ENCODE measurements at regions not wholly inside any gene's neighbourhood (a gene's known extent, or its start where the extent isn't known, plus 50 kb on each side); places are given as distances from the start of the nearest gene placed in this dataset.

- no peak for DNase-seq
Measured at GRCh38 chr1:55864251-55864650, 649.1 kb upstream of the USP24 start.

DNA sequence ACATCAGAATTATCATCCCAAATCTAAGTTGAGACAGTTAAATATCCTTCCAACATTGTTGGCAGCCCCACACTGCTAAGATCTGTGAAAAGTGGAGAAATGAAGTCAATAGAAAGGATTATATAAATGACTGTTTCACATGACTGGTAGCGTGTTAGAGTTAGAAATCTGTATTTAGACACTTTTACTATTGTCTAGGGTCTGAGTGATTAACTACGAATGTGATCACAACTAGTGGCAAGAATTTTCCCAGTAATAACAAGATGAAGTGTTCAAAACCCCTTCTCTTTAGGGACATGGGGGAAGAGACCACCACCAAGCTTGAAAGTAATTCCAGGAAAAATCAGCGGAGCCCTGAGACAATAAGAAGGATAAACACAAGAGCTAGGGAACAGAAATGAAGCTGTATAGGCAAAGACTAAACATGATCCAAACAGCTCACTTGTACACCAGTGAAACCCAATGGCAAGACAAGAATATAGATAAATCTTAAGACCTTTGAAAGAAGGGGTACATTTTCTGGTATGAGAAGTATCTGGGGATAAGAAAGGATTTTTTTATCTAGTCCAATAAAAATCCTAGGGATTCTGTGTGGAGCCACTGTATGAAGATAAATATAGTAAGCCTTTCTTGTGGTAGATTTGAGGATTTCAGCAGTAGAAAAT is 646.6 kb upstream of the USP24 start:
- DNase-seq = no peak

GRCh38 chr1:55860798-55861519 is 645.8 kb upstream of the USP24 start:
- no peak for DNase-seq

- DNase-seq = no peak
Measured at GRCh38 chr1:55860326-55860725, 645.2 kb upstream of the USP24 start.

DNA sequence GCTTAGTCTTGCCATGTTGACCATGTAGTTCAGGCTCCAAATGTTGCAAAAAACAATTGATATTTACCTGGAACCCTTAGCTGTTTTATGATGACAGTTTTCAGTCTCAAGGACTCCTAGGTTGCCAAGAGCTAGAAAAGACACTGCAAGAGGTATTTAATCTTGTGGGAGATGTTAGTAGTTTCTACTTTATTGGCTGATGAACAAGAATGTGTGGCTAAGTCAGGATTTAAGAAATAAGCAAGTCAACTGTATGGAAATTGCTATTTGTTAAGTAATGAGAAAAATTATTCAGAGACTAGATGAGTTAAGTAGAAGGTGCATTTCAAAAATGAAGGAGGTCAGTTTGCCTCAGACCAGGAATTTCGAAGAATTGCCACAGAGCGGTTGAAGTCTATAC is 639.7 kb upstream of the USP24 start:
- no peak for DNase-seq

GRCh38 chr1:55848906-55849305 is 633.7 kb upstream of the USP24 start:
- DNase-seq = no peak

DNA sequence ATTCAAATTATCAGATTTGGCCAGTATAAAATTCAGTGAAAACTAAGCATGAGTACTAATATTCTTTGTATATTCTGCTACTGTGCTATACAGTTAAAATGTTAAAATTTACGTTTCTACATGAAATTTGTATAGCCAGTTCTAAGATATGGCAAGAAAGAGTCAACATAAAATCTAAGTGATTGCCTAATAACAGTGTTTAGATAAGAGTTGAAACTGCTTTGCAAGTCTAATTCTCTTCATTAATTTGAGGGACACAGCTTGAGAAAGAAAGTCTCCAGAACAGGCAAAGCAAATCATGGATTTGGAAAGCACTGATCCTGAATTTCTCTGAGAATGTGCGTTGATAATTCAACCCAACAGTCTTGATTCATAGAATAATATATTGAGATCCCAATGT is 630.9 kb upstream of the USP24 start:
- no peak for DNase-seq

DNA sequence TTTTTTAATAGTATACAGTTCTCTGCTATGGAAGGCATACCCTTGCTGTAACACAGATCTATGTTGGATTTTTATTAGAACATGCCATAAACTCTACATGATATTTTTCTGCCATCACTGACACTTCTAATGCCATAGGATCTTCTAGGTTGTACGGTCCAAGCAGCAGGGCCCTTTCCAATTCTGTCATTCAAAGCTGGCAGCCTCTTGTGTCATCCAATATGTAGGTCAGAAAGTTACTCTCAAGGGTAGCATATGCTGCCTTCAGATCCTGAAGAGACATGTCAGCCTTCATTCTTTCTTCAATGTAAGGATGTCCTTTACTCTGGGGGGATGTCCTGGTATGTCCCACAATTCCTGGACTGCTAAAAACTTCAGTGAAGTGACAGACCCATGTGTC is 629.2 kb upstream of the USP24 start:
- DNase-seq = no peak

- DNase-seq = no peak
Measured at GRCh38 chr1:55839626-55840025, 624.5 kb upstream of the USP24 start.

DNA sequence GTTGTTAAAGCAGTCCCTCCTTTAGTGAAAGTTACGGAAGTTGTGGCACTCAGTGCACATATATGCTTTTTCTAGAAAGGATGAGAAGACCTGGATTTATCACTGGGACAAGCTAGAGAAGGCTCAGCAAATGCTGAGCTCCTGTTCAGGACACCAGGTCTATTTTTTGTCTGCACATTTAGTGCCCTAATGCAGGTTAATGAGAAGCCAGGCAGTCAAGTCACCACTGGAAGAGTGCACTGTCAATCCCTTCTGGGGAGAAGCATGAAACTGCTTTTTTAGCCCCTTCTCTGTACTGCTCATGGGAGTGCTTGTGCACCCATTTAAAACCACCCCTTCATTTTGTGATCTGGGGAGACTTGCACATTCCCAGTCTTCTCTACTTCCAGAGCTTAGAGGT is 624.1 kb upstream of the USP24 start:
- no peak for DNase-seq

DNA sequence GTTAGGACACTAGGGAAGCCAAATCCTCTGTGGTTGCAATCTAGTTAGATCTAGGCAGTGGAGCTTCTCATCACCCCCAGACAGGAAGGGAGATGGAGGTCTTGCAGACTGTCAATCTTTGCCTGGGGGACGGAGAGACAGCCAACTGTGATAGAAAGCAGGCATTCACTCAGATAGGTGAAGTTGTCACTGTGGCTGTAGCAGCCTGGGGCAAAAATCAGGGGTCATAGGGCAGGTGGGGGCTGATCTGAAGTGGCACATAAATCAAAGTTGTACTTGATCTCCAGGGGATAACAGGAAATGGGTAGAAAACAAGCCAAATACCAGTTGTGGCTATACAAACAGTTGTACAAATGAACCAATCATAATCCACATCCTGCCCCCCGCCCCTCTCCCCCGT is 620.9 kb upstream of the USP24 start:
- DNase-seq = no peak

GRCh38 chr1:55833529-55834091 is 618.4 kb upstream of the USP24 start:
- no peak for DNase-seq

GRCh38 chr1:55831759-55832158 is 616.6 kb upstream of the USP24 start:
- no peak for DNase-seq

DNA sequence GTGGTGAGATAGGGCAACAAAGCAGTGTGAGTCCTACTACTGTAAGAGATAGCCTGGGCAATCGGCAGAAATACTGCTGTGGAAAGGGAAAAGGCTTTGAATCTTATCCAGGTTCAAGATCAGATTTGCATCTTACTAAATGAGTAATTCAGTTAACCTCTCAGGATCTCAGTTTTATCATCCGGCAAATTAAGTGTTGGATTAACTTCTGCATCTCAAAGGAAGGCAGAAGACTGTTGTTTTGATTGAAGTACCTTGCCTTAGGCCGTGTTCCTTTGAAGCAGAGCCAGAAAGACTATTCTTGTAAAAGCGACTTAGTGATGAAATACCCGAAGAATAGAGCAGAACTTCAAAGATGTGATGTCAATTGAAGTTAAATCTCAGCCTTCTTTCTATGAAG is 612.9 kb upstream of the USP24 start:
- DNase-seq = no peak

- DNase-seq = no peak
Measured at GRCh38 chr1:55827350-55827749, 612.2 kb upstream of the USP24 start.

DNA sequence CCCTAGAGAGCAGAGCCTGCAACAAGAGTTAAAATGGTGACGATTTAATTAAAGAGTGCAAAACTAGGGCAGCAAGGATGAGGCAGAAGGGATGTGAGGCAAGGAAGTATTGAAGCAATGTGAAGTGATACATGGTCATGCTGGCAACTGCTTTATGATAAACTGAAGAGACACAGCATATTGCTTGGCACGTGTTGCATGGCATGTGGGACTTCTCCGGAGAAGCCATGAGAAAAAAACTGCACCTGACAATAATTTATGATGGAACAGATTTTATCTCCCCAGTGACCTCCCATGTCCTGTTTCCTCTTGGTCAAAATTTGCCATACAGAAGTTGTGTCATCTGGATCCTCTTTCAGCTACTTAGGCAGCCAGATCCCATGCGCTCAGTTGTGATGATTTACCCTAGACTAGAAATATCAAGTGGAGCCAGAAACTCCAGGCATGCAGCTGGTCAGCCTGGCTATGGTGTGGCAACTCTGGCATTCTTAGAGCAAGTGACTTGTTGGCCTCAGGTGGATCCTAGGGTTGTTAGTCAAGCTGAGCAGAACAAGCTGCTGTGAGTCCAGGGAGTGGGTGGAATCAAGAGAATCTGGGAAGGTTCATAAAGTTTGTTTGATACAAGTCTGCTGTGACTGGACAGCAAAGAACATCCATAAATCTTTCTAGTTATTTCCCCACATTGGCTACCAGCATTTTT is 611.4 kb upstream of the USP24 start:
- DNase-seq = no peak

DNA sequence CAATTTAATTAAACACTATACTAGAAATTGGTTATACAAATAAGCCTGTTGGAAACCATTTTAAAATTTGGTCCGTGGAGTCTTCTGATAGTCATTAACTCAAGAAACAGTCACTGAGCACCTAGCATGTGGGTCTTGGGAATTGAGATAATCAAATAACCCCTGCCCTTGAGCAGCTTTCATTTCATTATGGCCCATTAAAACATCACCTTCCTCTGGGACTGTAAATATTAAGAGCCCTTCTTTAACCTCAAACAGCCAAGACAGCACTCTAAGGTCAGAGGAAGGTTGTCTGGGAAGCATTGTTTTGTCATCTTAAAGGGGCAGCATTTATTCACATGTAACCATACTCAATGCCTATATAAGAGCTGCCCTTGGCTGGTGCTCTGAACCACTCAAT is 610.3 kb upstream of the USP24 start:
- no peak for DNase-seq

DNA sequence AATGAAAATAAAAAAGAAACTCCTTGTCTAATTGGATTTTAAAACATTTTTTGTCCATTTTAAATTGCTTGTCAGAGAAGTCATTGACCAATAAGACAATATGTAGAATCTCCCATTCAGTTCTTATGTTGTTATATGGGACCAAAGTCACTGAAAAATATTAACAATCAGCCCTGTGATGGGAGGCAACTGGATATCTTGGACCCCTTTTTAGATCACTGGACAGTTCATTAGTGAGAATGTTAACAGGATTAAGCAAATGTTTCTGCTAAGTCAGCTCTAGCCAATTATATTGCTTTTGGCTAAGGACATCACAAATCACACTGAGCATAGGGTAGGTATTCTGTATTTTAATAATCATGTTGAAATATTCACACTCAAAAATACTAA is 609.1 kb upstream of the USP24 start:
- no peak for DNase-seq

- no peak for DNase-seq
Measured at GRCh38 chr1:55823541-55824250, 608.5 kb upstream of the USP24 start.

- DNase-seq = no peak
Measured at GRCh38 chr1:55822891-55823290, 607.7 kb upstream of the USP24 start.

DNA sequence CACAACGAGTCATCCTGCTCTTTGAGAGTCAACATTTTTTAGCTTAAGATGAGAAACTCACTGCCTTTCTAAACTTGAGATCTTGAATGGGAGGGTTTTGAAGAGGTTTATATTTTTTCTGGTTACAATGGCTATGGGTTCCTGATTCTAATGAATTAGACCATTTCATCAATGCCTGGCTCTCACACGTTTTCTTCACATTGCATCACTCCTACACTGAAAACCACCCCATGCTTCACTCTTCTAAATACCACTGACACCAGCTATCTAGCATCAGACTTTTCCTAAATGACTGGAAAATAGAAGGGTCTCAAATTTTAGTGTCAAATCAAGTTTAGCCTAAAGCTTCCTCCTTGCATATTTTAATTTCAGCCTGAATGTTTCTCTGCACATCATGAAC is 606.1 kb upstream of the USP24 start:
- no peak for DNase-seq

GRCh38 chr1:55820501-55820900 is 605.3 kb upstream of the USP24 start:
- DNase-seq = no peak

- DNase-seq = no peak
Measured at GRCh38 chr1:55819011-55819410, 603.8 kb upstream of the USP24 start.

All from right kidney (tissue), 1 donor.